Activated CD8-positive, alpha-beta memory T cell treated with anti-CD3 and anti-CD28 coated beads, Interleukin-2, amount 10 ng/mL, durations not matched to agents 7 days and 5 days (primary cell): ENCODE measurements at regions not wholly inside any gene's neighbourhood (a gene's known extent, or its start where the extent isn't known, plus 50 kb on each side); places are given as distances from the start of the nearest gene placed in this dataset.
"Not testable (repeated sequence)": the region's sequence is repeated elsewhere in the genome, so short reads cannot be mapped to it uniquely, and the experiment has no call there.

Experiments
- ATAC-seq: fragments of 150-1000 bp; cut with Tn5 transposase; one replicate; pipeline ENCODE4 v1.10.0; 2021; ENCODE audit warnings: moderate library complexity
- CTCF ChIA-PET: fragments of 350-600 bp; sonication (Branson Sonifier 250); formaldehyde crosslinking; loops from one replicate; lab custom pipeline; 2021; ENCODE audit warnings: antibody characterized with exemption; lab: Charles Lee
- DNase-seq: peaks from one replicate; pipeline ENCODE4 v3.0.0-alpha.2; 2020
- H3K27ac Mint-ChIP-seq: one replicate; pipeline ENCODE4 v1.8.0; 2021; ENCODE audit warnings: mild to moderate bottlenecking, mixed read lengths
- H3K27me3 Mint-ChIP-seq: one replicate; pipeline ENCODE4 v1.8.0; 2021; ENCODE audit warnings: mixed read lengths
- H3K36me3 Mint-ChIP-seq: one replicate; pipeline ENCODE4 v1.8.0; 2021; ENCODE audit warnings: mild to moderate bottlenecking, mixed read lengths
- H3K4me1 Mint-ChIP-seq: one replicate; pipeline ENCODE4 v1.8.0; 2021; ENCODE audit warnings: mixed read lengths
- H3K4me3 Mint-ChIP-seq: one replicate; pipeline ENCODE4 v1.8.0; 2021; ENCODE audit warnings: mild to moderate bottlenecking, moderate library complexity, mixed read lengths
- H3K9me3 Mint-ChIP-seq: one replicate; pipeline ENCODE4 v1.8.0; 2022; ENCODE audit warnings: low read depth, mixed read lengths

DNA sequence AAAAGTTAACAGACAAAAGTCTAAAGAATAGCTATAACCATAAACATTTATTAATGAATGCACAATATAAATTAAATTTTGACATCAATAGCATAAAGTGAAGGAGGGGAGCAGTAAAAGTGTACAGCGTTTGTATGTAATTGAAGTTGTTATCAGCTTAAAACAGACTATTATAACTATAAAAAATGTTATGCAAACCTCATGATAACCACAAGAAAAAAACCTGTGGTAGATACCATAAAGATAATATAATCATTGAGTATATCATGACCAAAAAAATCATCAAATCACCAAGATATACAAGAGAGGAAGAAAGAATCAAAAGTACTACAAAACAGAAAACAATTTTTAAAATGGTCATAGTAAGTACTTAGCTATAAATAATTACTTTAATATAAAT, 122.1 kb upstream of the ID2 start:
- CTCF ChIA-PET = interaction anchor here (0.7 to 1.5 kb wide), 6 partner anchors 8 to 267 kb away, joined by 3 to 4 read pairs (median 4); no protein-coding TSS in a partner anchor
- H3K9me3 Mint-ChIP-seq = peaks cover 3% of the 10 kb centered on the region
- H3K4me1 Mint-ChIP-seq = peaks cover 12% of the 10 kb centered on the region

GRCh38 chr2:8561692-8562091, 120.2 kb upstream of the ID2 start:
- ATAC-seq, CTCF ChIA-PET, H3K4me3 Mint-ChIP-seq, H3K9me3 Mint-ChIP-seq, DNase-seq, H3K27me3 Mint-ChIP-seq, H3K27ac Mint-ChIP-seq: not testable (repeated sequence)
- Mint-ChIP-seq H3K4me1 (peaks cover 12% of the 10 kb centered on the region), H3K36me3 (peaks cover 24% of the 10 kb centered on the region)

More for the DNA sequence above, 122.1 kb upstream of the ID2 start:
- Mint-ChIP-seq H3K36me3 (peaks cover 24% of the 10 kb centered on the region), H3K27me3 (no peaks in the 10 kb centered on the region), H3K4me3 (no peak overlapping the region), H3K27ac (no peak overlapping the region)
- DNase-seq = no peak
- no peak for ATAC-seq

- no peak overlapping the region for H3K4me3 Mint-ChIP-seq
- CTCF ChIA-PET = no interaction called here
These were observed 117.9 kb upstream of the ID2 start for GRCh38 chr2:8563814-8564474.

DNA sequence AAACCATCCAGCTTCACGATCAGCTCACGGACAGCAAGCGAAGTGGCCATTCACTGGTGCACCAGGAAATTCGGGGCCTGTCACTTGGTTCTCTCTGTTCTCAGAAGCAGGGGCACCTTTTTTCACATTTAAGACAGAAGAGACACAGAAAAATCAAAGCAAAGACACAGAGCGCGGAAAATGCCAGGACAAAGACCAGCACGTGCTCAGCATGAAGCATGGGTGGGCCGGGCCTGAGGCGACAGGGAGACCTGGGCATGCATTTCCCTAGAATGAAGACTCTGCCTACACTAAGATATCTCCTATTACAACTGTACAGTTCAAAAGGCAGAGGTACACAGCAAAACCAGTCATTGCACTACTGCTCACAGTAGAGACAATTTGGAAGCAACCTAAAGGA, 117.4 kb upstream of the ID2 start:
- no peak for ATAC-seq
- no peak for DNase-seq
- CTCF ChIA-PET = no interaction called here
- Mint-ChIP-seq H3K27me3 (peaks cover 2% of the 10 kb centered on the region), H3K4me1 (peaks cover 12% of the 10 kb centered on the region), H3K36me3 (peaks cover 14% of the 10 kb centered on the region), H3K27ac (no peak overlapping the region), H3K4me3 (no peak overlapping the region), H3K9me3 (no peaks in the 10 kb centered on the region)

More at GRCh38 chr2:8563814-8564474, 117.9 kb upstream of the ID2 start:
- no peak for DNase-seq
- no peak for ATAC-seq
- Mint-ChIP-seq H3K36me3 (peaks cover 18% of the 10 kb centered on the region), H3K4me1 (peaks cover 12% of the 10 kb centered on the region), H3K27me3 (peaks cover 2% of the 10 kb centered on the region), H3K27ac (no peak overlapping the region), H3K9me3 (no peaks in the 10 kb centered on the region)

DNA sequence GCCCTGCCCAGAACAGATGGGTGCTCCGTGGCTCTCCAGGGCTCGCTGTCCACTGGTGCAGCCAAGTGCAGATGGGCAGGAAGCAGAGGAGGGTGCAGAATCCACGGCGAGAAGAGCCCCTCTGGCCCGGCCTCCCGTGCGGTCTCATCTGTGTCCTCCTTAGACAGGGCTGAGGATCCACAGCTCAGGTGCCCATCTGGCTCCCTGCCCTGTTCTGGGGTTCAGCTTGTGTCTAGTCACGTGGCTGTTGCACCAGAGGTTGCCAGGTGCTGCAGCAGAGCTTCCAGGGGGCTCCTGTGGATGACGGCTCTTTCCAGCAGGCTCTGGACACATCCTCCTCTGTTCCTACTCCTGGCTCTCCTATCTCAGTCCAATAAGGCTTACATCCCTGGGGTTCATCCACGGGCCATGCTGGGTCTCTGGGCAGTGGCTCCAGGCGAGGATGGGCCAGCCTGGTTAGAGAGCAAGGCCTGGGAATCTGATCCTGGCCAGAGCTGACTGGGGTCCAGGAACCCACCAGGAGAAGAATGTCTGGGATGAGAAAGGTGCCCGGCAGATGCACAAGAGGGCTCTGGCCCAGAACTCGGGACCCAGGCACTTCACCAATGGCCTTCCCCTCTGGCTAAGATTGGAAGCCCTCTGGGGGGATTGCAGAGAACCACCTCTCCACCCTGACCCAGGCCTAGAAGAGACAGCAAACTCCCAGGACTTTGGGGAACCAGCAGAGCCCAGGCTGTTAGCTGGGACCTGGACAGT, 116.3 kb upstream of the ID2 start:
- CTCF ChIA-PET = no interaction called here
- H3K27ac Mint-ChIP-seq = no peak overlapping the region

GRCh38 chr2:8566155-8566670, 115.6 kb upstream of the ID2 start:
- H3K27me3 Mint-ChIP-seq = peaks cover 4% of the 10 kb centered on the region
- ATAC-seq = no peak
- no peak overlapping the region for H3K27ac Mint-ChIP-seq
- no peaks in the 10 kb centered on the region for H3K9me3 Mint-ChIP-seq
- no peak for DNase-seq
- peaks cover 6% of the 10 kb centered on the region for H3K4me1 Mint-ChIP-seq
- no peak overlapping the region for H3K4me3 Mint-ChIP-seq
- H3K36me3 Mint-ChIP-seq = peaks cover 7% of the 10 kb centered on the region
- CTCF ChIA-PET = no interaction called here

More for the DNA sequence above, 116.3 kb upstream of the ID2 start:
- H3K4me3 Mint-ChIP-seq = no peak overlapping the region
- no peak for ATAC-seq
- DNase-seq = no peak
- H3K9me3 Mint-ChIP-seq = no peaks in the 10 kb centered on the region
- H3K4me1 Mint-ChIP-seq = peaks cover 8% of the 10 kb centered on the region
- H3K36me3 Mint-ChIP-seq = peaks cover 11% of the 10 kb centered on the region
- H3K27me3 Mint-ChIP-seq = peaks cover 4% of the 10 kb centered on the region

GRCh38 chr2:8566774-8567468, 114.9 kb upstream of the ID2 start:
- Mint-ChIP-seq H3K36me3 (peaks cover 5% of the 10 kb centered on the region), H3K27me3 (peaks cover 4% of the 10 kb centered on the region)
- DNase-seq = no peak

GRCh38 chr2:8567469-8568260, 114.2 kb upstream of the ID2 start:
- Mint-ChIP-seq H3K9me3 (no peaks in the 10 kb centered on the region), H3K4me1 (peaks cover 6% of the 10 kb centered on the region), H3K27me3 (peaks cover 4% of the 10 kb centered on the region), H3K27ac (no peak overlapping the region), H3K4me3 (no peak overlapping the region), H3K36me3 (peaks cover 1% of the 10 kb centered on the region)
- no peak for DNase-seq
- CTCF ChIA-PET = interaction anchor here (1.1 kb wide), 1 partner anchor 8 kb away, joined by 3 read pairs; no protein-coding TSS in a partner anchor
- no peak for ATAC-seq

More at GRCh38 chr2:8566774-8567468, 114.9 kb upstream of the ID2 start:
- no peak for ATAC-seq
- Mint-ChIP-seq H3K9me3 (no peaks in the 10 kb centered on the region), H3K4me1 (peaks cover 6% of the 10 kb centered on the region), H3K4me3 (no peak overlapping the region), H3K27ac (no peak overlapping the region)
- CTCF ChIA-PET = no interaction called here

DNA sequence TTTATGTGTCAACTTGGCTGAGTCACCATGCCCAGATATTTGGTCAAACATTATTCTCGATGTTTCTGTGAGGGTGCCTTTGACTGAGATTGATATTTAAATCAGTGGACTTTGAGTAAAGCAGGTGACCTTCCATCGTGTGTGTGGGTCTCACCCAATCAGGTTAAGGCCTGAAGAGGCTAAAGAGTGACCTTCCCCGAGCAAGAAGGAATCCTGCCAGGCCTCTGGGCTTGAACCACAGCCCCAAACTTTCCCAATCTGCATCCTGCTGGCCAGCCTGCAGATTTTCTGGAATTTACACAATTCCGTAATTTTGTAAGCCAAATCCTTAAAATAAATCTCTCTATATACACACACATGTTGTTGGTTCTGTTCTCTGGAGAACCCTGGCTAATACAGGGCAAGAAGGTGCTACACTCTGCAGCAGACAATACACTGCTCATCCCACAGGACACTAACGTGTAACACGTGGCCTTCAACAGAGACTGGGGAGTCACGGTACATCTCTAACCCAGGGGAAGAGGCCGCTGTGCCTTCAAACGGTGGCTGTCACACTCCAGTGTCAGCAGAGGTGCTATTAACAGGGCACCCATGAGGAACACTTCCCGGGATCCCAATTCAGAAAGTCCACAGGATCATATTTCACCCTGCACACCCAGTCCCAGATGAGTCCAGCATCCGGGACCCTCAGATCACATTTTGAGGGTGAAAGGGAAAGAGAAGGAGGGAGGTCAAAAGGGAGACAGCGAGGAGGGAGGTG, 113.1 kb upstream of the ID2 start:
- ATAC-seq (no peak), DNase-seq (no peak)
- CTCF ChIA-PET = interaction anchor here (1.1 kb wide), 1 partner anchor 9 kb away, joined by 3 read pairs; no protein-coding TSS in a partner anchor
- H3K4me3 Mint-ChIP-seq = no peak overlapping the region
- H3K9me3 Mint-ChIP-seq = no peaks in the 10 kb centered on the region
- H3K27ac Mint-ChIP-seq = no peak overlapping the region
- H3K4me1 Mint-ChIP-seq = peaks cover 5% of the 10 kb centered on the region
- H3K36me3 Mint-ChIP-seq = no peaks in the 10 kb centered on the region
- H3K27me3 Mint-ChIP-seq = peaks cover 7% of the 10 kb centered on the region

DNA sequence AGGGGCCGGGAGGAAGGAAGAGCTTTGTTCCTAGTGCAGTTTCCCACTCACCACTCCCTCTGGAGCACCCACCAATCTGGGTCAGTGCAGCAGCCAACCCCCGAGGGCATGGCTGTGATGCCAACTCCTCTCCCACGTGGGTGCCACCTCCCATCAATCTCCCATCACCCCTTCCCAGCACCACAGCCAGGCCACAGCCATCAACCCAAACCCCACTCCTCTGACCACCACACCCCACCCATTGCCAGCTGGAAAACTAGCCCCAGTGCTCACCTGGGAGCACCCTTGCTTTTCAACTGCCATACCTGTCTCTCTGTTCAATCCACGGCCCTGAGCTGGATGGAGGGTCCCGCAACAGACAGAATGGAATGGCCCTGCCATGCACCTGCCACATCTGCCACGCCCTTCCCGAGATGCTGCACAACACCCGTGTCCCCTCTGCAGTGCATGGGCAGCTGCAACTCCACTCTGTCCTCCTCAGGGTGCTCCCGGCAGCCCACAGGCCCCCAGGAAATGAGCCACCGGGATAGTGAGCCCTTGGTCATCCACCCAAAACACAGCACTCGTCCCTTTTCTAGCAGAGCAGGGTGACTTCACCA, 112.4 kb upstream of the ID2 start:
- CTCF ChIA-PET = no interaction called here
- no peak overlapping the region for H3K4me3 Mint-ChIP-seq
- no peak overlapping the region for H3K27ac Mint-ChIP-seq
- ATAC-seq = no peak
- peaks cover 2% of the 10 kb centered on the region for H3K4me1 Mint-ChIP-seq
- H3K27me3 Mint-ChIP-seq = peaks cover 12% of the 10 kb centered on the region
- no peaks in the 10 kb centered on the region for H3K36me3 Mint-ChIP-seq
- no peak for DNase-seq
- no peaks in the 10 kb centered on the region for H3K9me3 Mint-ChIP-seq

- Mint-ChIP-seq H3K27ac (no peak overlapping the region), H3K4me1 (peaks cover 11% of the 10 kb centered on the region), H3K9me3 (no peaks in the 10 kb centered on the region), H3K27me3 (peaks cover 18% of the 10 kb centered on the region), H3K36me3 (no peaks in the 10 kb centered on the region), H3K4me3 (no peak overlapping the region)
- DNase-seq = no peak
- ATAC-seq = no peak
- CTCF ChIA-PET = no interaction called here
These were observed 111.2 kb upstream of the ID2 start for GRCh38 chr2:8570637-8571036.

DNA sequence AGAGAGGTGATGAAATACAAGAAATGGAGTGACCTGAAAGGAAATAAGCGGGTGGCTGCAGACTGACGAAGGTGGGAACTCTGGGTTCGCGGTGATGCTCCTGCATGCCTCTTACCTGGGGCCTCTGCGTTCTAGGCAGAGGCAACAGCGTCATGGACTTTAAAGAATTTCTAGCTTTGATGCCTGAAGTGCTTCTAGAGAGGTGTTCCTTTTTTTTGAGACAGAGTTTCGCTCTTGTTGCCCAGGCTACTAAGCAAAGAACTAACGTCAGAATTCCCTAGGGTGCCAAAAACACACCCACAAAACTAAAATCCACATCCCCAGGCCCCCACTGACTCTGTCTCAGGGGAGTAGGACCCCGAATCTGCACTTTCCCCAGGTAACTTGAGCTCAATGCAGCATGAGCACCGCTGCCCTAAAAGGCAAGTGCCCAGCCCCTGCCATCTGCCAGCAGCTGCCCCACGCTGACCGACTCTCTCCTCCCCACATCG, 110.5 kb upstream of the ID2 start:
- DNase-seq (no peak), ATAC-seq (no peak)
- H3K36me3 Mint-ChIP-seq = no peaks in the 10 kb centered on the region
- CTCF ChIA-PET = no interaction called here
- H3K27me3 Mint-ChIP-seq = peaks cover 16% of the 10 kb centered on the region
- peaks cover 18% of the 10 kb centered on the region for H3K4me1 Mint-ChIP-seq
- H3K4me3 Mint-ChIP-seq = no peak overlapping the region
- no peak overlapping the region for H3K27ac Mint-ChIP-seq
- no peaks in the 10 kb centered on the region for H3K9me3 Mint-ChIP-seq
